ENCODE measurements at regions not wholly inside any gene's neighbourhood (a gene's known extent, or its start where the extent isn't known, plus 50 kb on each side); places are given as distances from the start of the nearest gene placed in this dataset.

DNA sequence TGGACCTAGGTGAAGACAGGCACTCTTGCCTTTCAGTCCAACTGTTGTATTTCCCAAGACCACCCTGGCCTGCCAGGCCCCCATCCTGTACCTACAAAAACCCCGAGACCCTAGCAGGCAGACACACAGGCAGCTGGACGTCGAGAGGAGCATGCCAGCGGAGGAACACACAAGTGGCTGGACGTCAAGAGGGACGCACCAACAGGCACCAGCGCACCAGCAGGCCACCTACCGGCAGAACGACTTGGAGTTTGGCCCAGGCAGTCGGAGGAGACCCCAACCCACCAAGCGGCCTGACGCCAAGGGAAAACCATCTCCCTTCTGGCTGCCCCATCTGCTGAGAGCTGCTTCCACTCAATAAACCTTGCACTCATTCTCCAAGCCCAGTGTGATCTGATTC lies 1883.4 kb upstream of the RAG2 start:
- H3K36me3 Mint-ChIP-seq (ENCODE audit: low read depth), result no peaks in the 10 kb centered on the region
- H3K27me3 Mint-ChIP-seq (ENCODE audit: low read depth), result no peaks in the 10 kb centered on the region
- H3K4me3 Mint-ChIP-seq, result no peak overlapping the region
- peaks cover 5% of the 10 kb centered on the region for H3K9me3 Mint-ChIP-seq
- no peak overlapping the region for H3K27ac Mint-ChIP-seq
- intact Hi-C loops (cut with micrococcal nuclease), result no loop called here
- CTCF ChIA-PET, result no interaction called here
- no peaks in the 10 kb centered on the region for H3K4me1 Mint-ChIP-seq (ENCODE audit: low read depth)
- DNase-seq, result no peak

DNA sequence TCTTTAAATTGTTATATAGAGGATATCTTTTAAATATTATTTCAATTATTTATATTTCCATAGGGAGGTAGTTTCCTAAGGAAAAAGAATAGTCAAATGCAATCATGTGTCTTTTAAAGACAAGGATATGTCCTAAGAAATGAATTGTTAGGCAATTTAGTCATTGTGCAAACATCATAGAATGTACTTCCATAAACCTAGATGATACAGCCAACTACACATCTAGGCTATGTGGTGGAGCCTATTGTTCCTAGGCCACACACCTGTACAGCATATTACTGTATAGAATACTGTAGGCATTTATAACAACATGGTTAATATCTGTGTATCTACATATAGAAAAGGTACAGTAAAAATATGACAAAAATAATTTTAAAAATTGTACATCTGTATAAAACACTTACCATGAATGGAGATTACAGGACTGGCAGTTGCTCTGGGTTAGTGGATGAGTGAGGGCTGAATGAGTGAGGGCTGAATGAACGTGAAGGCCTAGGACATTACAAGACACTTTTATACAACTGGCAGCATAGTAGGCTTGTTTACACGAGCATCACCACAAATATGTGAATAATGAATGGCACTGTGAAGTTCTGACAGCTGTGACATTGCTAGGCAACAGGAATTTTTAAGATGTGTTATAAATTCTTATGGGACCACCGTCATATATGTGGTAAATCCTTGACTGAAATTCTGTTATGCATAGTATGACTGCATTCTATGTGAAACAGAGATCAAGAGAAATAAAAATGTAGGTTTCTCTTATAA lies 1879.0 kb upstream of the RAG2 start:
- intact Hi-C loops (cut with micrococcal nuclease), result no loop called here
- Mint-ChIP-seq H3K4me3 (no peak overlapping the region), H3K36me3 (ENCODE audit: low read depth) (no peaks in the 10 kb centered on the region), H3K27ac (no peak overlapping the region), H3K9me3 (peaks cover 6% of the 10 kb centered on the region), H3K27me3 (ENCODE audit: low read depth) (no peaks in the 10 kb centered on the region), H3K4me1 (ENCODE audit: low read depth) (no peaks in the 10 kb centered on the region)
- DNase-seq, result no peak
- CTCF ChIA-PET, result no interaction called here

DNA sequence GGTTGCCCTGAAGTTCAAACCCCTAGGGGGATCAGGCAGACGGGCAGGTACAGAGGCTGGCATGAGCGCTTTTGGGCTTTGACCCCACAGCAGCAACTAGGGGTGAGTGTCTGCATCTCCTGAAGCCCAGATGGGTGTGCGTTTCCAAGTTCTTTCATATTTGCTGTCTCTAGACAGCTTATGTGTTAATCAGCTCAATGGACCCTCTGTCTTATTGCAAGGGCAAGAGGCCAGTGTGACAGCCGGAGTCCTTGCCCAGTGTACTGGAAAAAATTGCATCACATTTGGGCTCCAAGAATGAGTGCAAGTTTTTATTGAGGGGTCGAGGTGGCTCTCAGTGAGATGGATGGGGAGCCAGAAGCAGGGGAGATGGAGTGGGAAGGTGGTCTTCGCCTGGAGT lies 1863.7 kb upstream of the RAG2 start:
- Mint-ChIP-seq H3K9me3 (peaks cover 11% of the 10 kb centered on the region), H3K27me3 (ENCODE audit: low read depth) (no peaks in the 10 kb centered on the region), H3K4me1 (ENCODE audit: low read depth) (no peaks in the 10 kb centered on the region), H3K36me3 (ENCODE audit: low read depth) (no peaks in the 10 kb centered on the region), H3K4me3 (no peak overlapping the region), H3K27ac (no peak overlapping the region)
- no peak for DNase-seq
- CTCF ChIA-PET, result no interaction called here
- intact Hi-C loops (cut with micrococcal nuclease), result no loop called here

DNA sequence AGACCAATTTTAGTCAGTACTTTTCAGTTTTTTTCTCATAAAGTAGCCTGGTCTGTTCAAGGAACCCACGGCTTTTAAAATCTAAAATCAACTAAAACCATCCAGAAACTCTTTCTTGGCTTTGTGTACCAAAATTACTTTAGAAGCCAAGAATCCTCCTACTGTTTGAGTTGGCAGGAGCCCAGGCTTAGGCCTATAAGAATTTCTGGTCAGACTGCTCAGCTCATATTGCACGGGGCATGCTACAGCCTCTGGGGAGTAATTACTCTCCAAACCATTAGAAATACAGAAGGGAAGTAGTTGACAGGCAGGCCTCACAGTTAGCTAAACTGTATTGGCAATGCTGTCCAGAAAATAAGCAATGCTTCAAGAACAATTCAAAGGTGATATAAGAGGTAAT lies 1862.9 kb upstream of the RAG2 start:
- Mint-ChIP-seq H3K27ac (no peak overlapping the region), H3K27me3 (ENCODE audit: low read depth) (no peaks in the 10 kb centered on the region), H3K9me3 (peaks cover 9% of the 10 kb centered on the region), H3K4me3 (no peak overlapping the region), H3K36me3 (ENCODE audit: low read depth) (no peaks in the 10 kb centered on the region), H3K4me1 (ENCODE audit: low read depth) (no peaks in the 10 kb centered on the region)
- DNase-seq, result no peak
- intact Hi-C loops (cut with micrococcal nuclease), result no loop called here
- CTCF ChIA-PET, result no interaction called here

DNA sequence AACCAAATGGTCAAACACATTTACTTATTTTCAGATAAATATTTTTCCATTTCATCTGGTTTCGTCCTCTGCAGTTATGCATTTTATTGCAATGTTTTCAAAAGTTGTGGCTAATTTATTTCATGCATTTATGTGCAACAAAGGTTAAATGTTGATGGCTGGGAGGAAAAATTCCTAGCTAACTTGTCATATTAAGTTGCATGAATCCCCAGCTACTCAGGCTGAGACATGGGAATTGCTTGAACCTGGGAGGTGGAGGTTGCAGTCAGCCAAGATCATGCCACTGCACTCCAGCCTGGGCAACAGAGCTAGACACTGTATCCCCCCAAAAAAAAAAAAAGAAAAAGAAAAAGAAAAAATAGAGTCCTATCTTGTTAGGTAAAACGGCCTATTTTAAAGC lies 1862.4 kb upstream of the RAG2 start:
- H3K36me3 Mint-ChIP-seq (ENCODE audit: low read depth), result no peaks in the 10 kb centered on the region

DNA sequence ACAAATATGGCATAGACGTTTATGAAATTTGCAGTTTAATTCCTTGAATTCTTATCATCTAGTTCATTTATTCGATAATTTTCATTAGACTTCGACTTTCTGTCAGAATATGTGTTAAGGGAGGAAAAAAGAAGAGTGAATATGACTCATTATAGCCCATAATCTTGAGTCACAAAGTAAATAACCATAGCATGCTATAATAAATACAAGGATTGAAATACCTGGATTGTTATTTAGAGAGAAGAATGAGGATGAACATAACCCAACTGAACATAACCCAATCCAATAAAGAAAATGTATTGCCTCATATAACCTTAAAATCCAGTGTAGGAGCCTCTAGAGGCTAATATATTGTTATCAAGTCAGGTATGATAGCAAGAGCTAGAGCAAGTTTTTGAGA lies 1858.3 kb upstream of the RAG2 start:
- intact Hi-C loops (cut with micrococcal nuclease), result no loop called here
- Mint-ChIP-seq H3K4me3 (no peak overlapping the region), H3K27me3 (ENCODE audit: low read depth) (no peaks in the 10 kb centered on the region), H3K4me1 (ENCODE audit: low read depth) (no peaks in the 10 kb centered on the region), H3K36me3 (ENCODE audit: low read depth) (no peaks in the 10 kb centered on the region), H3K9me3 (peaks cover 13% of the 10 kb centered on the region), H3K27ac (no peak overlapping the region)
- CTCF ChIA-PET, result no interaction called here
- DNase-seq, result no peak

More for the DNA sequence above, 1862.4 kb upstream of the RAG2 start:
- no peak overlapping the region for H3K4me3 Mint-ChIP-seq
- intact Hi-C loops (cut with micrococcal nuclease), result no loop called here
- peaks cover 8% of the 10 kb centered on the region for H3K9me3 Mint-ChIP-seq
- H3K27ac Mint-ChIP-seq, result no peak overlapping the region
- no peaks in the 10 kb centered on the region for H3K27me3 Mint-ChIP-seq (ENCODE audit: low read depth)
- no peak for DNase-seq
- CTCF ChIA-PET, result no interaction called here
- H3K4me1 Mint-ChIP-seq (ENCODE audit: low read depth), result no peaks in the 10 kb centered on the region

DNA sequence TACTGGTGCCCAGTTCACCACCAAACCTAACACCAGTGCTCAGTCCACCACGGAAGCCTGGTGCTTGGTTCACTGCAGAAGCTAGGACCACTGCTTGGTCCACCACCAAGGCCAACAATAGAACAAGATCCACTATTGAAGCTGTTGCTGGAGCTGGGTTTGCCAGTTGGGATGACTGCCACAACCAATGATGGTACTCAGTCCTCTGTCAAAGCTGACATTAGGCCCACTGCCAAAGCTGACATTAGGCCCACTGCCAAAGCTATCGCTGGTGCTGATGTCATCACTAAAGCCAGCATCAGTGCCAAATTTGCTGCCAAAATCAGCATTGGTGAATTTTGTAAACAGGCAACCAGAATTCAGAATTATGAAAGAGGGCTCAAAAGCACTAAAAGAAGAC lies 1850.2 kb upstream of the RAG2 start:
- Mint-ChIP-seq H3K27me3 (ENCODE audit: low read depth) (no peaks in the 10 kb centered on the region), H3K4me3 (no peak overlapping the region), H3K36me3 (ENCODE audit: low read depth) (no peaks in the 10 kb centered on the region), H3K27ac (no peak overlapping the region), H3K4me1 (ENCODE audit: low read depth) (no peaks in the 10 kb centered on the region), H3K9me3 (peaks cover 6% of the 10 kb centered on the region)
- CTCF ChIA-PET, result no interaction called here
- DNase-seq, result no peak
- intact Hi-C loops (cut with micrococcal nuclease), result no loop called here

DNA sequence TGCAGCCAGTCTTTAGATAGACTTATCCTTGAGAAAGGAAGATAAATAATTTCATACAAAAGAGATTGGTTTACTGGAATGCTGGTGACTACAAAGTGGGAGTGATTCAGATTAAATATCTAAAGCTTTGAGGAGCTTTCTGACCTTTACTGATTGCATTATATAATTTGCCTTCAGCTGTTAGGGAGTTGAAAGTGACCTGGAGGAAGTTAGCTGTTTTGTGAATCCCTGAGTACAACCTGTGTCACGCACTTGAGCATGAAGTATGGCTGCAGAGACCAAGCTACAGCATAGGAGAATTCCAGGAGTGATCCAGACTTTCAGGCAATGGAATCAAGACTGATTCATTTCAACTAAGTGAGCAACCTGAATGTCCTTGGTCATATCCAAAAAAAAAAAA lies 1848.3 kb upstream of the RAG2 start:
- intact Hi-C loops (cut with micrococcal nuclease), result no loop called here
- no peak for DNase-seq
- Mint-ChIP-seq H3K4me3 (no peak overlapping the region), H3K36me3 (ENCODE audit: low read depth) (no peaks in the 10 kb centered on the region), H3K4me1 (ENCODE audit: low read depth) (no peaks in the 10 kb centered on the region), H3K27me3 (ENCODE audit: low read depth) (no peaks in the 10 kb centered on the region), H3K9me3 (peaks cover 3% of the 10 kb centered on the region), H3K27ac (no peak overlapping the region)
- CTCF ChIA-PET, result interaction anchor here (0.6 to 0.7 kb wide), 2 partner anchors 67 to 359 kb away, joined by 3 to 5 read pairs; no protein-coding TSS in a partner anchor

DNA sequence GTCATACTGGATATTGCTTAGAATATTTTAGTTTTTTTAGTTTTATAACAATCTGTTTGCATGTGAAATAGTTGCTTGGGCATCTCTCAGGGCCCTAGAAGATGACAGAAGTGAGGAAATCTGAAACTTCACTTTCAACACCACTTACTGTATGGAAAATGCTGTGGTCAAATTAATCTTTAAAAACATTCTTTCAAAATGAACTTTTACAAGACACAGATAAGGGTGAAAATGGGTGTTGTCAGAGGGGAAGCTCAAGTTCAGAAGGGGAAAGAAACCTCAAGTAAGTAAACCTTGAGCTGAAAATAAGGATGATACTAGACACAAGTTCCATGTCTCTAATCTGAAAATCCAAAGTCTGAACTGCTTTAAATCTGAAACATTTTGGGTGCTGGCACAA lies 1840.1 kb upstream of the RAG2 start:
- DNase-seq, result no peak
- CTCF ChIA-PET, result no interaction called here
- Mint-ChIP-seq H3K9me3 (peaks cover 5% of the 10 kb centered on the region), H3K36me3 (ENCODE audit: low read depth) (no peaks in the 10 kb centered on the region), H3K27ac (no peak overlapping the region), H3K4me3 (no peak overlapping the region), H3K4me1 (ENCODE audit: low read depth) (no peaks in the 10 kb centered on the region), H3K27me3 (ENCODE audit: low read depth) (no peaks in the 10 kb centered on the region)
- intact Hi-C loops (cut with micrococcal nuclease), result no loop called here

DNA sequence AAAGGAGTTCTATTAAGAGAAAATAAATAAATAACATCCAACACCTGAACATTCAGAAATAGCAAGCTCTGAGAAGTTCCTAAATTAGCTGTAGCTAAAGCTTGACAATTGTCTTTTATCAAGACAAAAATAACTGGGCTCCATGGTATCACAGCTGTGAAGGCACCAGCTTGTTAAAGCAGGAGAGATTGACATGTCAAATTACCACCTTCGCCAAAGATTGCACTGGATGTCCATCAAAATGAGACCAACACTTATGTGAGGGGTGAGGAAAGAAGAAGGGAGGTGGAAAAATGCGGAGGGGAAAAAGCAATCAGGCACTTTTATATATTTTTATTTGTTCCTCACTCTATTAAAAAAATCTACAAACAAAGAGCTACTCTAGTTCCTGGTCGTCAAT lies 1827.5 kb upstream of the RAG2 start:
- Mint-ChIP-seq H3K9me3 (peaks cover 6% of the 10 kb centered on the region), H3K27me3 (ENCODE audit: low read depth) (no peaks in the 10 kb centered on the region)
- CTCF ChIA-PET, result no interaction called here

DNA sequence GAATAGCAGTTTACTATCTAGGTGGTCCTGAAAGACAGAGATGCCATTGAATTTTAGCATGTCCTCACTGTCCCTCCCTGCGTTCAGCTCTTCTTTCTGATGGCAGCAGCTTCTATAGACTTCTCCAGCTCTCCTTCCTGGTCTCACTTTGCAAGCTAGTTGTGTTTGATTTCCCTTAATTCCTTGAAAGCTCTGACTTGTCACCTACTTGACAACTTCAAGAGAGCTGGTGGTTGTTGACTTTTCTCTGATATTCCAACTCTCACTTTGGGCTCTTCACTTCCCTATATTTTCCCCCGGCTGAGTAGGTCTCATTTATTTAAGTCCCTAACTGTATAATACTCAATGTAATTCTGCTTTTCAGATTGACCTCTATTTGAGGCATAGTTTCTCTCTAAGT lies 1825.0 kb upstream of the RAG2 start:
- CTCF ChIA-PET, result no interaction called here
- Mint-ChIP-seq H3K36me3 (ENCODE audit: low read depth) (no peaks in the 10 kb centered on the region), H3K9me3 (peaks cover 5% of the 10 kb centered on the region), H3K4me1 (ENCODE audit: low read depth) (no peaks in the 10 kb centered on the region), H3K27me3 (ENCODE audit: low read depth) (no peaks in the 10 kb centered on the region), H3K27ac (no peak overlapping the region), H3K4me3 (no peak overlapping the region)
- intact Hi-C loops (cut with micrococcal nuclease), result no loop called here
- no peak for DNase-seq

More for the DNA sequence above, 1827.5 kb upstream of the RAG2 start:
- no peak for DNase-seq
- Mint-ChIP-seq H3K4me3 (no peak overlapping the region), H3K36me3 (ENCODE audit: low read depth) (no peaks in the 10 kb centered on the region), H3K27ac (no peak overlapping the region), H3K4me1 (ENCODE audit: low read depth) (no peaks in the 10 kb centered on the region)
- intact Hi-C loops (cut with micrococcal nuclease), result no loop called here

DNA sequence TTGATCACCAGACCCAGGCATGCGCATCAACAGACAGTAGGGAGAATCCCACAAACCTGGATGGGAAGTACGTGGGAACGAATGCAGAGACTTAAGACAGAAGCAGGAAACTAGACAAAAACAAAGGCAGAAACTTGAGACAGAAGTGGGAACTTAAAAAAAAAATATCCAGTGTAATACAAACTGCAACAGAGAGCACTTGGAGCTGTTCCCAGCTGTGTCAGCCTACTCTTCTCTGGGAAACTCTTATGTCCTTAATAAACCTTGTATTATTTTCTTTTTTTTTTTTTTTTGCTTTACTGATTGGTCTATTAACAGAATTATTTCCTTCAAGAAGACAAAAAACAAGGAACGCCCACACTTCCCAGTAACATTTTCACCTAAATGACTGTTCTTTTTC lies 1818.1 kb upstream of the RAG2 start:
- Mint-ChIP-seq H3K4me1 (ENCODE audit: low read depth) (no peaks in the 10 kb centered on the region), H3K9me3 (peaks cover 22% of the 10 kb centered on the region), H3K4me3 (no peak overlapping the region), H3K36me3 (ENCODE audit: low read depth) (no peaks in the 10 kb centered on the region), H3K27me3 (ENCODE audit: low read depth) (no peaks in the 10 kb centered on the region), H3K27ac (no peak overlapping the region)
- CTCF ChIA-PET, result no interaction called here
- DNase-seq, result no peak
- intact Hi-C loops (cut with micrococcal nuclease), result no loop called here

DNA sequence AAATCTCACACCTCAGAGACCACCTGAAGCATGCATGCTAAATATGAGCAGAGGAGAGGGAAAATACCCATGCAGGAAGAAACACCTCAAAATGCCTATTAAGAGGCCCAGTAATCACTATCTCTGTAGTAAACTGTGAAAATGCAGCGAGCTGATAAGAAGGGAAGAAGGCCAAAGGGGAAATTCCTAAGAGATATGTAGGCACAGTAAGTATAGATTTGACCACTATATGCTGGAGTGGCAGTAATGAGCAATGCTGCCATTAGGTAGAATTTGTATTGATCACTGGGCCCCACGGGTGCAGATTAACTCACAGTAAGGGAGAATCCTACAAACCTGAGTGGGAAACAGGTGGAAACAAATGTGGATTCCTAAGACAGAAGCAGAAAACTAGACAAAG lies 1813.1 kb upstream of the RAG2 start:
- CTCF ChIA-PET, result no interaction called here
- H3K27me3 Mint-ChIP-seq (ENCODE audit: low read depth), result no peaks in the 10 kb centered on the region
- no peaks in the 10 kb centered on the region for H3K36me3 Mint-ChIP-seq (ENCODE audit: low read depth)
- no peak overlapping the region for H3K4me3 Mint-ChIP-seq
- intact Hi-C loops (cut with micrococcal nuclease), result no loop called here
- no peak overlapping the region for H3K27ac Mint-ChIP-seq
- no peak for DNase-seq
- H3K4me1 Mint-ChIP-seq (ENCODE audit: low read depth), result no peaks in the 10 kb centered on the region
- peaks cover 15% of the 10 kb centered on the region for H3K9me3 Mint-ChIP-seq

Data from activated naive CD4-positive, alpha-beta T cell treated with anti-CD3 and anti-CD28 coated beads for 36 hours (primary cell).